A549 (cell line): ENCODE measurements at regions not wholly inside any gene's neighbourhood (a gene's known extent, or its start where the extent isn't known, plus 50 kb on each side); places are given as distances from the start of the nearest gene placed in this dataset.

ENCODE experiments used
- ATAC-seq, 2 experiments: fragments of 200-7000 bp in 1 of 2; fragments of >200 bp in 1 of 2; cut with Nextera tagmentation in 1 of 2; cut with Tn5 transposase in 1 of 2; 3 replicates each; pipeline versions ENCODE4 v1.8.0 to v1.9.1; 2018 to 2020; ENCODE audit warnings: mild to moderate bottlenecking in 1 of 2, moderate library complexity in 1 of 2
- CTCF ChIA-PET: fragments of 300-600 bp; sonication (Branson Sonifier 250); formaldehyde crosslinking; extraction: SDS; loops from one replicate; lab custom pipeline; 2021; ENCODE audit warnings: antibody characterized with exemption, inconsistent platforms; lab: Yijun Ruan, JAX
- POLR2A ChIA-PET: fragments of 350-600 bp; formaldehyde crosslinking; extraction: SDS; loops from one replicate; lab custom pipeline; 2021; ENCODE audit warnings: antibody characterized with exemption, inconsistent platforms; lab: Yijun Ruan, JAX
- DNase-seq, 2 experiments: peaks; one replicate each; pipeline versions ENCODE4 v3.0.0 to v3.0.0-alpha.2; 2011 to 2016; ENCODE audit warnings: low read depth in 1 of 2, low spot score in 1 of 2
- FAIRE-seq: peaks from 2 replicates; lab custom pipeline; 2011; peaks lifted over from hg19 to GRCh38; lab: Jason Lieb, UNC
- H3K27ac ChIP-seq, 2 experiments: fragments of >200 bp; sonication (Bioruptor Twin); formaldehyde crosslinking; 3 replicates each; pipeline ENCODE4 v1.5.1; 2016 to 2017
- H3K4me1 ChIP-seq: fragments of >200 bp; sonication (Bioruptor Twin); formaldehyde crosslinking; 3 replicates; pipeline ENCODE4 v1.6.1; 2016
- H3K4me2 ChIP-seq: fragments of >200 bp; sonication (Bioruptor Twin); formaldehyde crosslinking; 3 replicates; pipeline ENCODE4 v1.6.1; 2016
- H3K4me3 ChIP-seq: fragments of >200 bp; sonication (Bioruptor Twin); formaldehyde crosslinking; 3 replicates; pipeline ENCODE4 v1.5.1; 2016
- H3K9me3 ChIP-seq: fragments of >200 bp; sonication (Bioruptor Twin); formaldehyde crosslinking; 3 replicates; pipeline ENCODE4 v1.6.1; 2016
- ATOH8 ChIP-seq: fragments of 250-450 bp; sonication (Bioruptor Pico); IDR thresholded peaks from 2 replicates; pipeline ENCODE4 v1.5.0; 2020; ENCODE audit warnings: low read depth, mild to moderate bottlenecking, moderate library complexity
- CHD2 ChIP-seq: fragments of 150-350 bp; IDR thresholded peaks from 2 replicates; pipeline ENCODE4 v1.6.1; 2014; ENCODE audit warnings: low read length; ENCODE audit not compliant: partially characterized antibody
- CHD4 ChIP-seq: fragments of 200-600 bp; sonication (generic); IDR thresholded peaks from 2 replicates; pipeline ENCODE4 v1.6.1; 2016; ENCODE audit warnings: antibody characterized with exemption, mild to moderate bottlenecking, borderline replicate concordance
- E2F6 ChIP-seq: IDR thresholded peaks from 2 replicates; pipeline ENCODE4 v1.6.1; 2012; ENCODE audit warnings: low read depth, borderline replicate concordance
- EHMT2 ChIP-seq: fragments of 200-600 bp; sonication (generic); IDR thresholded peaks from 2 replicates; pipeline ENCODE4 v1.6.1; 2016; ENCODE audit warnings: antibody characterized with exemption, low read depth, mild to moderate bottlenecking, moderate library complexity
- EP300 ChIP-seq, 2 experiments: fragments of >200 bp; sonication (Bioruptor Twin); formaldehyde crosslinking; IDR thresholded peaks; 2 replicates in 1 of 2; 3 replicates in 1 of 2; pipeline ENCODE4 v1.6.1; 2016 to 2017
- HDAC2 ChIP-seq: fragments of 200-600 bp; sonication (generic); IDR thresholded peaks from 2 replicates; pipeline ENCODE4 v1.6.1; 2016
- HES2 ChIP-seq: fragments of >200 bp; sonication (Bioruptor Twin); formaldehyde crosslinking; IDR thresholded peaks from 2 replicates; pipeline ENCODE4 v1.6.1; 2016
- HOXA7 ChIP-seq: fragments of 250-450 bp; sonication (Bioruptor Pico); IDR thresholded peaks from 2 replicates; pipeline ENCODE4 v1.5.0; 2020; ENCODE audit warnings: mild to moderate bottlenecking, moderate library complexity
- KDM5A ChIP-seq: fragments of 200-600 bp; sonication (generic); IDR thresholded peaks from 2 replicates; pipeline ENCODE4 v1.6.1; 2016; ENCODE audit warnings: antibody characterized with exemption, mild to moderate bottlenecking
- MAFK ChIP-seq: fragments of 450-650 bp; IDR thresholded peaks from 2 replicates; pipeline ENCODE4 v1.6.1; 2014; ENCODE audit not compliant: partially characterized antibody
- MAX ChIP-seq: IDR thresholded peaks from 2 replicates; pipeline ENCODE4 v1.6.1; 2012
- MAZ ChIP-seq: fragments of 150-350 bp; IDR thresholded peaks from 2 replicates; pipeline ENCODE4 v1.6.1; 2014; ENCODE audit warnings: antibody characterized with exemption, low read depth, low read length, borderline replicate concordance
- MYC ChIP-seq: IDR thresholded peaks from 2 replicates; pipeline ENCODE4 v1.6.1; 2012; ENCODE audit warnings: mild to moderate bottlenecking, inconsistent platforms, low read length, improper control_type of control experiment, borderline replicate concordance
- NPAS2 ChIP-seq: fragments of 250-450 bp; sonication (Bioruptor Pico); IDR thresholded peaks from 2 replicates; pipeline ENCODE4 v1.8.0; 2022; ENCODE audit warnings: mild to moderate bottlenecking, moderate library complexity, borderline replicate concordance
- PBX3 ChIP-seq: IDR thresholded peaks from 2 replicates; pipeline ENCODE4 v1.6.1; 2012
- PHF8 ChIP-seq: fragments of 200-600 bp; sonication (generic); IDR thresholded peaks from 2 replicates; pipeline ENCODE4 v1.6.1; 2016; ENCODE audit warnings: low read depth, mild to moderate bottlenecking, antibody characterized with exemption, moderate library complexity, borderline replicate concordance
- POLR2A ChIP-seq: IDR thresholded peaks from 2 replicates; pipeline ENCODE4 v1.6.1; 2012; ENCODE audit warnings: mild to moderate bottlenecking, low read length
- REST ChIP-seq: fragments of 200-600 bp; sonication (generic); IDR thresholded peaks from 2 replicates; pipeline ENCODE4 v1.6.1; 2016; ENCODE audit warnings: antibody characterized with exemption, mild to moderate bottlenecking, moderate library complexity
- RNF2 ChIP-seq: fragments of 200-600 bp; sonication (generic); IDR thresholded peaks from 2 replicates; pipeline ENCODE4 v1.6.1; 2016; ENCODE audit warnings: low read depth, mild to moderate bottlenecking, antibody characterized with exemption, moderate library complexity, borderline replicate concordance
- SMC3 ChIP-seq: fragments of >200 bp; sonication (Bioruptor Twin); formaldehyde crosslinking; IDR thresholded peaks from 3 replicates; pipeline ENCODE4 v1.6.1; 2018; ENCODE audit warnings: inconsistent platforms
- USF2 ChIP-seq: fragments of 450-650 bp; IDR thresholded peaks from 2 replicates; pipeline ENCODE4 v1.6.1; 2014; ENCODE audit warnings: antibody characterized with exemption
- ZC3H11A ChIP-seq: fragments of 450-650 bp; IDR thresholded peaks from 2 replicates; pipeline ENCODE4 v1.6.1; 2014; ENCODE audit warnings: antibody characterized with exemption, mild to moderate bottlenecking
- ZFP36 ChIP-seq: fragments of 450-650 bp; IDR thresholded peaks from 2 replicates; pipeline ENCODE4 v1.6.1; 2014; ENCODE audit warnings: borderline replicate concordance; ENCODE audit not compliant: partially characterized antibody
- ZSCAN20 ChIP-seq: fragments of 250-450 bp; sonication (Bioruptor Pico); IDR thresholded peaks from 2 replicates; pipeline ENCODE4 v1.8.0; 2022; ENCODE audit warnings: mild to moderate bottlenecking, moderate library complexity
- WGBS: methylation state at CpG from one replicate; pipeline ENCODE4 v1.1.6; 2017; ENCODE audit errors: missing lambda C conversion rate; 5-methylcytosine and 5-hydroxymethylcytosine counted together

- TF ChIP-seq MAX, result no peak
- no peak for TF ChIP-seq MAFK
- no peak for TF ChIP-seq MAZ
- TF ChIP-seq REST, result no peak
- TF ChIP-seq PHF8, result no peak
- TF ChIP-seq SMC3, result no peak
- TF ChIP-seq RNF2, result no peak
- no peak for TF ChIP-seq USF2
- TF ChIP-seq EP300 (IDR thresholded peaks at IDR 0.05), result no peak
- no peak for TF ChIP-seq PBX3
- no peak for TF ChIP-seq MYC
- TF ChIP-seq POLR2A, result no peak
- no peak for TF ChIP-seq ZSCAN20 (CRISPR knock-in tag)
- TF ChIP-seq HDAC2, result no peak
- TF ChIP-seq HOXA7 (CRISPR knock-in tag), result no peak
- 26% methylated on average over 12 of the region's 12 CpGs for WGBS
- H3K4me1 ChIP-seq, result no peaks in the 10 kb centered on the region
- no peaks in the 10 kb centered on the region for H3K9me3 ChIP-seq
- ChIA-PET CTCF (no interaction called here), POLR2A (no interaction called here)
- FAIRE-seq (no peak), ATAC-seq (no peak), DNase-seq (no peak)
- H3K4me3 ChIP-seq, result no peak overlapping the region
- no peak overlapping the region for H3K4me2 ChIP-seq
- H3K27ac ChIP-seq, result no peak overlapping the region
These were observed 108.3 kb upstream of the DPP6 start for GRCh38 chr7:153943861-153944260.

- Histone ChIP-seq H3K4me2 (no peak overlapping the region), H3K4me3 (no peak overlapping the region), H3K27ac (no peak overlapping the region), H3K4me1 (no peaks in the 10 kb centered on the region), H3K9me3 (no peaks in the 10 kb centered on the region)
- POLR2A ChIA-PET, result no interaction called here
- 5% methylated on average over 2 of the region's 2 CpGs for WGBS
- TF ChIP-seq HES2 (no peak), NPAS2 (CRISPR knock-in tag) (no peak), EP300 (IDR thresholded peaks at IDR 0.05) (no peak)
- ATAC-seq, result no peak
- CTCF ChIA-PET, result interaction anchor here (0.7 kb wide), 1 partner anchor 557 kb away, joined by 3 read pairs; no protein-coding TSS in a partner anchor
- no peak for DNase-seq
- FAIRE-seq, result no peak
These were observed 104.1 kb upstream of the DPP6 start for GRCh38 chr7:153948060-153948459.

GRCh38 chr7:153951316-153951715 is 100.9 kb upstream of the DPP6 start:
- no peak for FAIRE-seq
- DNase-seq, result no peak
- Histone ChIP-seq H3K4me1 (no peaks in the 10 kb centered on the region), H3K9me3 (no peaks in the 10 kb centered on the region), H3K4me2 (no peak overlapping the region), H3K4me3 (no peak overlapping the region), H3K27ac (no peak overlapping the region)
- CTCF ChIA-PET, result interaction anchor here (1.0 kb wide), 1 partner anchor 10 kb away, joined by 3 read pairs; no protein-coding TSS in a partner anchor
- ATAC-seq, result no peak
- WGBS, result 6% methylated on average over 10 of the region's 10 CpGs
- POLR2A ChIA-PET, result no interaction called here
- TF ChIP-seq PBX3 (no peak), EHMT2 (no peak), KDM5A (no peak), ATOH8 (CRISPR knock-in tag) (no peak), ZFP36 (no peak), E2F6 (no peak), CHD4 (no peak), SMC3 (no peak), ZC3H11A (no peak), PHF8 (no peak), MAX (no peak), CHD2 (no peak)
